DMS79 (cell line): ENCODE measurements at regions not wholly inside any gene's neighbourhood (a gene's known extent, or its start where the extent isn't known, plus 50 kb on each side); places are given as distances from the start of the nearest gene placed in this dataset.

Source experiments
- DNase-seq: peaks from one replicate; lab custom pipeline; 2025; lab: John Stamatoyannopoulos, UW

- no peak for DNase-seq
These were observed 59.6 kb upstream of the CDH13 start for GRCh38 chr16:82567175-82567574.

- no peak for DNase-seq
These were observed 63.4 kb upstream of the CDH13 start for GRCh38 chr16:82563401-82563800.

GRCh38 chr16:82562183-82562683 is 64.5 kb upstream of the CDH13 start:
- no peak for DNase-seq

- DNase-seq = no peak
These were observed 65.9 kb upstream of the CDH13 start for GRCh38 chr16:82560805-82561325.

- no peak for DNase-seq
These were observed 82.2 kb upstream of the CDH13 start for GRCh38 chr16:82544378-82545160.

- DNase-seq = no peak
These were observed 84.1 kb upstream of the CDH13 start for GRCh38 chr16:82542714-82543113.

- DNase-seq = no peak
These were observed 85.7 kb upstream of the CDH13 start for GRCh38 chr16:82541103-82541502.

GRCh38 chr16:82535764-82536163 is 91.0 kb upstream of the CDH13 start:
- no peak for DNase-seq

- no peak for DNase-seq
These were observed 91.5 kb upstream of the CDH13 start for GRCh38 chr16:82535262-82535661.

- no peak for DNase-seq
These were observed 93.6 kb upstream of the CDH13 start for GRCh38 chr16:82533189-82533588.

GRCh38 chr16:82530883-82531282 is 95.9 kb upstream of the CDH13 start:
- DNase-seq = no peak

GRCh38 chr16:82527101-82527500 is 99.7 kb upstream of the CDH13 start:
- no peak for DNase-seq

- no peak for DNase-seq
These were observed 101.8 kb upstream of the CDH13 start for GRCh38 chr16:82524976-82525375.

GRCh38 chr16:82523815-82524214 is 103.0 kb upstream of the CDH13 start:
- DNase-seq = no peak

GRCh38 chr16:82522026-82522425 is 104.7 kb upstream of the CDH13 start:
- DNase-seq = no peak

- DNase-seq = no peak
These were observed 108.0 kb upstream of the CDH13 start for GRCh38 chr16:82518811-82519210.

- no peak for DNase-seq
These were observed 112.5 kb upstream of the CDH13 start for GRCh38 chr16:82514262-82514661.

- no peak for DNase-seq
These were observed 115.9 kb upstream of the CDH13 start for GRCh38 chr16:82510789-82511305.

- DNase-seq = no peak
These were observed 116.9 kb upstream of the CDH13 start for GRCh38 chr16:82509691-82510430.

GRCh38 chr16:82506692-82507670 is 119.8 kb upstream of the CDH13 start:
- DNase-seq = no peak

- no peak for DNase-seq
These were observed 121.9 kb upstream of the CDH13 start for GRCh38 chr16:82504836-82505235.

GRCh38 chr16:82499302-82499701 is 127.5 kb upstream of the CDH13 start:
- DNase-seq = no peak
